H9 (cell line): ENCODE measurements at regions not wholly inside any gene's neighbourhood (a gene's known extent, or its start where the extent isn't known, plus 50 kb on each side); places are given as distances from the start of the nearest gene placed in this dataset.

Experiments used
- DNase-seq: peaks from one replicate; pipeline ENCODE4 v3.0.0-alpha.2; 2017
- H2AFZ ChIP-seq: one replicate; pipeline ENCODE4 v1.6.1; 2013; ENCODE audit warnings: mild to moderate bottlenecking, low read length, control low read depth, moderate library complexity
- H2AK5ac ChIP-seq: 2 replicates; pipeline ENCODE4 v1.6.1; 2013; ENCODE audit warnings: low read length, control low read depth, mixed read lengths; ENCODE audit not compliant: insufficient read length
- H2BK120ac ChIP-seq: one replicate; pipeline ENCODE4 v1.6.1; 2013; ENCODE audit warnings: low read depth, mild to moderate bottlenecking, low read length, control low read depth, inconsistent platforms; ENCODE audit not compliant: poor library complexity, severe bottlenecking
- H2BK12ac ChIP-seq: 2 replicates; pipeline ENCODE4 v1.6.1; 2013; ENCODE audit warnings: low read length, control low read depth, mixed read lengths, low read depth; ENCODE audit not compliant: insufficient read length
- H2BK15ac ChIP-seq: 2 replicates; pipeline ENCODE4 v1.6.1; 2013; ENCODE audit warnings: low read depth, low read length, control low read depth
- H2BK20ac ChIP-seq: one replicate; pipeline ENCODE4 v1.6.1; 2013; ENCODE audit warnings: low read depth, mild to moderate bottlenecking, low read length, control low read depth, inconsistent platforms; ENCODE audit not compliant: poor library complexity, severe bottlenecking
- H2BK5ac ChIP-seq: 2 replicates; pipeline ENCODE4 v1.6.1; 2013; ENCODE audit warnings: low read length, control low read depth, mixed read lengths; ENCODE audit not compliant: insufficient read length
- H3K14ac ChIP-seq: 2 replicates; pipeline ENCODE4 v1.6.1; 2013; ENCODE audit warnings: low read length, control low read depth; ENCODE audit not compliant: insufficient read depth
- H3K18ac ChIP-seq: 2 replicates; pipeline ENCODE4 v1.6.1; 2013; ENCODE audit warnings: low read depth, mild to moderate bottlenecking, mixed read lengths, low read length, control low read depth; ENCODE audit not compliant: insufficient read length
- H3K23ac ChIP-seq: 2 replicates; pipeline ENCODE4 v1.6.1; 2013; ENCODE audit warnings: low read length, control low read depth, mixed read lengths, low read depth; ENCODE audit not compliant: insufficient read length
- H3K23me2 ChIP-seq: 2 replicates; pipeline ENCODE4 v1.6.1; 2013; ENCODE audit warnings: low read depth, mild to moderate bottlenecking, mixed read lengths, low read length, control low read depth; ENCODE audit not compliant: insufficient read length, poor library complexity, severe bottlenecking
- H3K27ac ChIP-seq: 2 replicates; pipeline ENCODE4 v1.5.1; 2013; ENCODE audit warnings: low read length, control low read depth, mixed read lengths, low read depth; ENCODE audit not compliant: insufficient read length
- H3K27me3 ChIP-seq: 2 replicates; pipeline ENCODE4 v1.6.1; 2013; ENCODE audit warnings: low read length, control low read depth, inconsistent platforms; ENCODE audit not compliant: insufficient read depth
- H3K4ac ChIP-seq: 2 replicates; pipeline ENCODE4 v1.6.1; 2013; ENCODE audit warnings: low read depth, mild to moderate bottlenecking, control low read depth, inconsistent platforms, low read length, moderate library complexity
- H3K4me1 ChIP-seq: 2 replicates; pipeline ENCODE4 v1.6.1; 2013; ENCODE audit warnings: low read length, control low read depth, inconsistent platforms; ENCODE audit not compliant: insufficient read depth
- H3K4me2 ChIP-seq: 2 replicates; pipeline ENCODE4 v1.6.1; 2013; ENCODE audit warnings: low read length, control low read depth, mixed read lengths; ENCODE audit not compliant: insufficient read length, insufficient read depth
- H3K56ac ChIP-seq: 2 replicates; pipeline ENCODE4 v1.6.1; 2013; ENCODE audit warnings: low read depth, mild to moderate bottlenecking, mixed read lengths, low read length, control low read depth; ENCODE audit not compliant: insufficient read length
- H3K79me1 ChIP-seq: 2 replicates; pipeline ENCODE4 v1.6.1; 2013; ENCODE audit warnings: low read depth, mild to moderate bottlenecking, moderate library complexity, low read length, control low read depth, inconsistent platforms; ENCODE audit not compliant: insufficient read depth, poor library complexity, severe bottlenecking
- H3K79me2 ChIP-seq: 2 replicates; pipeline ENCODE4 v1.6.1; 2013; ENCODE audit warnings: low read length, control low read depth, inconsistent platforms; ENCODE audit not compliant: insufficient read depth
- H3K9ac ChIP-seq: 2 replicates; pipeline ENCODE4 v1.6.1; 2013; ENCODE audit warnings: low read length, control low read depth, mixed read lengths; ENCODE audit not compliant: insufficient read length; ENCODE audit errors: extremely low read depth
- H3K9me3 ChIP-seq: one replicate; pipeline ENCODE4 v1.6.1; 2013; ENCODE audit warnings: low read depth, low read length, inconsistent platforms; ENCODE audit not compliant: control insufficient read depth
- H3T11ph ChIP-seq: one replicate; pipeline ENCODE4 v1.6.1; 2013; ENCODE audit warnings: mild to moderate bottlenecking, low read length, control low read depth, inconsistent platforms
- H4K20me1 ChIP-seq: one replicate; pipeline ENCODE4 v1.6.1; 2013; ENCODE audit not compliant: control insufficient read depth, insufficient read length, insufficient read depth
- H4K5ac ChIP-seq: 2 replicates; pipeline ENCODE4 v1.6.1; 2013; ENCODE audit warnings: low read depth, mild to moderate bottlenecking, mixed read lengths, low read length, control low read depth; ENCODE audit not compliant: insufficient read length
- H4K8ac ChIP-seq: replicated peaks from 2 replicates; pipeline ENCODE4 v1.6.1; 2013; ENCODE audit warnings: low read length, control low read depth, mixed read lengths, low read depth; ENCODE audit not compliant: insufficient read length
- H4K91ac ChIP-seq: 2 replicates; pipeline ENCODE4 v1.6.1; 2013; ENCODE audit warnings: low read depth, mild to moderate bottlenecking, moderate library complexity, mixed read lengths, low read length, control low read depth; ENCODE audit not compliant: insufficient read length
- H3K27ac Mint-ChIP-seq, 3 experiments: 2 replicates in 2 of 3; 3 replicates in 1 of 3; pipeline ENCODE4 v1.8.0; 2020 to 2021; ENCODE audit warnings: mixed read lengths in 3 of 3, mild to moderate bottlenecking in 1 of 3, moderate library complexity in 1 of 3
- H3K27me3 Mint-ChIP-seq: 2 replicates; pipeline ENCODE4 v1.8.0; 2021; ENCODE audit warnings: low read depth, mild to moderate bottlenecking, moderate library complexity, mixed read lengths
- H3K36me3 Mint-ChIP-seq, 3 experiments: 2 replicates in 2 of 3; 3 replicates in 1 of 3; pipeline ENCODE4 v1.8.0; 2020 to 2021; ENCODE audit warnings: low read depth in 3 of 3, mixed read lengths in 3 of 3; ENCODE audit not compliant: insufficient read depth in 1 of 3
- H3K4me1 Mint-ChIP-seq, 2 experiments: 2 replicates each; pipeline ENCODE4 v1.8.0; 2020; ENCODE audit warnings: mixed read lengths in 2 of 2
- H3K4me3 Mint-ChIP-seq, 2 experiments: 2 replicates in 1 of 2; 3 replicates in 1 of 2; pipeline ENCODE4 v1.8.0; 2020 to 2021; ENCODE audit warnings: mild to moderate bottlenecking in 2 of 2, mixed read lengths in 2 of 2, moderate library complexity in 1 of 2
- H3K9me3 Mint-ChIP-seq, 2 experiments: 2 replicates in 1 of 2; 3 replicates in 1 of 2; pipeline ENCODE4 v1.8.0; 2020; ENCODE audit warnings: mild to moderate bottlenecking in 2 of 2, mixed read lengths in 2 of 2, moderate library complexity in 1 of 2
- WGBS: extraction: QIAGEN DNeasy Blood & Tissue Kit; methylation state at CpG from one replicate; pipeline ENCODE4 v1.1.7; 2013; ENCODE audit warnings: missing lambda C conversion rate, low lambda C conversion rate, mixed read lengths; ENCODE audit not compliant: insufficient read length; ENCODE audit errors: extremely low coverage; 5-methylcytosine and 5-hydroxymethylcytosine counted together
- TF ChIP-seq, protein P1 (sequence below): fragments of 200-600 bp; sonication (generic); conservative IDR thresholded peaks from 3 replicates; pipeline ENCODE4 v1.8.0; 2021; ENCODE audit warnings: antibody characterized with exemption, mild to moderate bottlenecking

DNA sequence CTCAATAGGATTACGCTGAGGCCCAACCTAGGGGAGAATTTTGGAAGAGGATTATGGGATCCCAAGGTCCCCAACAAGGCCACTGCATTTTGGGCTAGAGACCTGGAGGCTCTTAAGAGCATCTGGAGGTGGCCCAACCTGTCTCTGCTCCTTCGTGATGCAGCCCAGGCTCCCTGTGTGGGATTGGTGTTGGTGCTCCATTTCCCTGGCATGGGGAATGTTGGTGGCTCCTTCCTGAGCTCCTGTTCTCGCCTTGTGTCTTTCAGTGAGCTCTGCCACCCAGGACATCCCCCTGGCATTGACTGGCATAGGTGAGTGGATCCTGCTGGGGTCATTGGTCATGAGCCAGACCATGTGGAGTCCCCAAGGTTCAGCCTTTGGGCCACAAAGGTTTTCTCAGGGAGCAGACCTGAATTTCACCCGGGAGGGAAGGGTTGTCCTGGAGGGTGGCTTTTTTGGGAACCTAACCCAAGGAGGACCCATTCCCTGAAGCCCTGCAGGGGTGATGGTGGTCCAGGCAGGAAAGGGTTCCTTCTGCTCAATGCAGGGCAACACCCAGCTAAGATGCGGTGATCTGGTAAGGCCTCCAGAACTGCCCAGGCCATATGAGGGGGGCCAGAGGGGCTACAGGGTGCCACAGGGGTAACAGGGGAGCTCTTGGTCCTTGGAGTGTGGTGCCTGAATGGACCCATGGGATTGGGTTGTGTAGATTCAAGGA lies 202.5 kb downstream of the UBE3A start:
- H3T11ph ChIP-seq, result no peak overlapping the region
- H2BK5ac ChIP-seq, result no peak overlapping the region
- no peak overlapping the region for H3K4me2 ChIP-seq
- H3K9me3 ChIP-seq, result peaks cover 78% of the 10 kb centered on the region
- no peaks in the 10 kb centered on the region for H4K20me1 ChIP-seq
- no peaks in the 10 kb centered on the region for H3K23me2 ChIP-seq
- no peak overlapping the region for H2AFZ ChIP-seq
- H2BK20ac ChIP-seq, result no peak overlapping the region
- H2BK120ac ChIP-seq, result no peak overlapping the region
- TF ChIP-seq, protein P1, sequence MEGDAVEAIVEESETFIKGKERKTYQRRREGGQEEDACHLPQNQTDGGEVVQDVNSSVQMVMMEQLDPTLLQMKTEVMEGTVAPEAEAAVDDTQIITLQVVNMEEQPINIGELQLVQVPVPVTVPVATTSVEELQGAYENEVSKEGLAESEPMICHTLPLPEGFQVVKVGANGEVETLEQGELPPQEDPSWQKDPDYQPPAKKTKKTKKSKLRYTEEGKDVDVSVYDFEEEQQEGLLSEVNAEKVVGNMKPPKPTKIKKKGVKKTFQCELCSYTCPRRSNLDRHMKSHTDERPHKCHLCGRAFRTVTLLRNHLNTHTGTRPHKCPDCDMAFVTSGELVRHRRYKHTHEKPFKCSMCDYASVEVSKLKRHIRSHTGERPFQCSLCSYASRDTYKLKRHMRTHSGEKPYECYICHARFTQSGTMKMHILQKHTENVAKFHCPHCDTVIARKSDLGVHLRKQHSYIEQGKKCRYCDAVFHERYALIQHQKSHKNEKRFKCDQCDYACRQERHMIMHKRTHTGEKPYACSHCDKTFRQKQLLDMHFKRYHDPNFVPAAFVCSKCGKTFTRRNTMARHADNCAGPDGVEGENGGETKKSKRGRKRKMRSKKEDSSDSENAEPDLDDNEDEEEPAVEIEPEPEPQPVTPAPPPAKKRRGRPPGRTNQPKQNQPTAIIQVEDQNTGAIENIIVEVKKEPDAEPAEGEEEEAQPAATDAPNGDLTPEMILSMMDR, result no peak
- no peaks in the 10 kb centered on the region for H3K79me2 ChIP-seq
- H2BK12ac ChIP-seq, result no peak overlapping the region
- DNase-seq, result no peak
- no CpG with 5 or more reads among the region's 5 CpGs for WGBS
- H3K27ac Mint-ChIP-seq, result no peak overlapping the region
- H2BK15ac ChIP-seq, result no peak overlapping the region
- H3K4ac ChIP-seq, result no peak overlapping the region
- no peak overlapping the region for H3K4me3 Mint-ChIP-seq
- H3K18ac ChIP-seq, result no peak overlapping the region
- H3K4me1 Mint-ChIP-seq, result no peaks in the 10 kb centered on the region
- no peak overlapping the region for H3K14ac ChIP-seq
- H3K27me3 ChIP-seq, result no peaks in the 10 kb centered on the region
- H3K23ac ChIP-seq, result no peak overlapping the region
- H4K8ac ChIP-seq, result no peak overlapping the region
- H3K9me3 Mint-ChIP-seq, result peaks cover 73 to 90% of the 10 kb centered on the region in 2 experiments
- no peaks in the 10 kb centered on the region for H3K4me1 ChIP-seq
- H2AK5ac ChIP-seq, result no peak overlapping the region
- H3K27me3 Mint-ChIP-seq, result peaks cover 4% of the 10 kb centered on the region; the same call in 1 of the 2 replicates
- no peak overlapping the region for H3K27ac ChIP-seq
- no peaks in the 10 kb centered on the region for H3K79me1 ChIP-seq
- no peak overlapping the region for H3K9ac ChIP-seq
- no peak overlapping the region for H3K56ac ChIP-seq
- no peak overlapping the region for H4K5ac ChIP-seq
- H3K36me3 Mint-ChIP-seq, result peaks cover 4 to 9% (median 4%) of the 10 kb centered on the region in 3 experiments; a peak in 6 of 7 replicates
- H4K91ac ChIP-seq, result no peak overlapping the region
